Caco-2 (cell line): ENCODE measurements at regions not wholly inside any gene's neighbourhood (a gene's known extent, or its start where the extent isn't known, plus 50 kb on each side); places are given as distances from the start of the nearest gene placed in this dataset.

Experiments
- BruUV-seq: library from RNA; stranded (reverse); fragments of 400-500 nt; replicated peaks from 2 replicates; lab custom pipeline; 2021; lab: Mats Ljungman, UMichigan
- CTCF ChIA-PET: fragments of 300-600 bp; sonication (Branson Sonifier 250); formaldehyde crosslinking; loops from one replicate; lab custom pipeline; 2022; ENCODE audit warnings: antibody characterized with exemption; lab: Charles Lee
- POLR2A ChIA-PET: fragments of 300-600 bp; sonication (Branson Sonifier 250); formaldehyde crosslinking; loops from one replicate; lab custom pipeline; 2022; ENCODE audit warnings: antibody characterized with exemption; lab: Charles Lee
- DNase-seq, 2 experiments: peaks; one replicate each; pipeline versions ENCODE4 v3.0.0 to v3.0.0-alpha.2; 2020 to 2022
- H3K27me3 ChIP-seq: replicated peaks from 2 replicates; pipeline ENCODE4 v1.6.0; 2011; ENCODE audit warnings: low read length; ENCODE audit not compliant: control insufficient read depth, insufficient read depth
- H3K36me3 ChIP-seq: 2 replicates; pipeline ENCODE4 v1.5.1; 2011; ENCODE audit warnings: low read length; ENCODE audit not compliant: control insufficient read depth, insufficient read depth
- H3K4me1 ChIP-seq: fragments of 250-450 bp; sonication (Bioruptor Pico); 2 replicates; pipeline ENCODE4 v1.5.1; 2020; ENCODE audit warnings: mild to moderate bottlenecking
- H3K4me3 ChIP-seq: 2 replicates; pipeline ENCODE4 v1.5.1; 2011; ENCODE audit warnings: low read depth, mild to moderate bottlenecking, control low read depth, low read length
- H3K9me3 ChIP-seq: fragments of 250-450 bp; sonication (Bioruptor Pico); 2 replicates; pipeline ENCODE4 v1.5.1; 2020; ENCODE audit warnings: mild to moderate bottlenecking, moderate library complexity
- H3K27ac Mint-ChIP-seq: one replicate; pipeline ENCODE4 v1.8.0; 2022; ENCODE audit warnings: mixed read lengths; ENCODE audit not compliant: unreplicated experiment
- H3K27me3 Mint-ChIP-seq: one replicate; pipeline ENCODE4 v1.8.0; 2022; ENCODE audit warnings: mixed read lengths; ENCODE audit not compliant: insufficient read depth, unreplicated experiment
- H3K36me3 Mint-ChIP-seq: one replicate; pipeline ENCODE4 v1.8.0; 2022; ENCODE audit warnings: mild to moderate bottlenecking, mixed read lengths; ENCODE audit not compliant: insufficient read depth, unreplicated experiment
- H3K4me1 Mint-ChIP-seq: one replicate; pipeline ENCODE4 v1.8.0; 2022; ENCODE audit warnings: low read depth, mixed read lengths; ENCODE audit not compliant: unreplicated experiment
- H3K4me3 Mint-ChIP-seq: one replicate; pipeline ENCODE4 v1.8.0; 2022; ENCODE audit warnings: mild to moderate bottlenecking, moderate library complexity, mixed read lengths; ENCODE audit not compliant: unreplicated experiment
- H3K9me3 Mint-ChIP-seq: one replicate; pipeline ENCODE4 v1.8.0; 2022; ENCODE audit warnings: mixed read lengths; ENCODE audit not compliant: unreplicated experiment
- intact Hi-C: fragments of 100-400 bp; cut with micrococcal nuclease; formaldehyde crosslinking; loops from one replicate; pipeline ENCODE4 v1.10.0; 2022; ENCODE audit not compliant: unreplicated experiment
- TF ChIP-seq, protein P1 (sequence below), 2 experiments: fragments of 200-600 bp in 1 of 2; IDR thresholded peaks; 1 replicate in 1 of 2; 2 replicates in 1 of 2; pipeline versions ENCODE4 v1.5.1 to v1.8.0; 2011 to 2022; ENCODE audit warnings: antibody characterized with exemption in 1 of 2, control low read depth in 1 of 2, inconsistent platforms in 1 of 2, low read depth in 1 of 2, low read length in 1 of 2, mild to moderate bottlenecking in 1 of 2, moderate library complexity in 1 of 2; ENCODE audit not compliant: insufficient read depth in 1 of 2, severe bottlenecking in 1 of 2, unreplicated experiment in 1 of 2

DNA sequence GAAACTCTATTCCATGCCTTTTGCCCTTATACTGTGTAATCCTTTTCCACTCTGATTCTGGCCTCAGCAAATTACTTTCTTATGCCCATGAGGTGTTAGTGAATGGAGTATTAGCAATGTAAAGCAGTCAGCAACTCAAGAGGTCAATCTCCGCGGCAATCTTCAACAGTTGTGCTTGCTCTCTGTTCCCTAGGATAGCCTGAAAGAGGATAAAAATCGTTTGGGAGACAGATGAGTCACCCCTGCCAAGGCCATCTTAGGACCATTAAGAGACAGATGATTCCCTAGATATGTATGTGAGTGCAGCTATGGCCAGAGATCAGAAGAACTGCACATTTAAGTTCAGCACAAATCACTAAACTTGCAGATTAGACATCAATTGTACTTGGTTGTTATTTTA lies 1145.8 kb downstream of the GALC start:
- no peaks in the 10 kb centered on the region for H3K9me3 ChIP-seq
- no peaks in the 10 kb centered on the region for H3K36me3 ChIP-seq
- no peak overlapping the region for H3K4me3 Mint-ChIP-seq
- no peaks in the 10 kb centered on the region for H3K4me1 Mint-ChIP-seq
- no peaks in the 10 kb centered on the region for H3K27me3 ChIP-seq
- intact Hi-C loops, result no loop called here
- ChIA-PET POLR2A (no interaction called here), CTCF (no interaction called here)
- H3K36me3 Mint-ChIP-seq, result no peaks in the 10 kb centered on the region
- no peak overlapping the region for H3K27ac Mint-ChIP-seq
- TF ChIP-seq, protein P1, sequence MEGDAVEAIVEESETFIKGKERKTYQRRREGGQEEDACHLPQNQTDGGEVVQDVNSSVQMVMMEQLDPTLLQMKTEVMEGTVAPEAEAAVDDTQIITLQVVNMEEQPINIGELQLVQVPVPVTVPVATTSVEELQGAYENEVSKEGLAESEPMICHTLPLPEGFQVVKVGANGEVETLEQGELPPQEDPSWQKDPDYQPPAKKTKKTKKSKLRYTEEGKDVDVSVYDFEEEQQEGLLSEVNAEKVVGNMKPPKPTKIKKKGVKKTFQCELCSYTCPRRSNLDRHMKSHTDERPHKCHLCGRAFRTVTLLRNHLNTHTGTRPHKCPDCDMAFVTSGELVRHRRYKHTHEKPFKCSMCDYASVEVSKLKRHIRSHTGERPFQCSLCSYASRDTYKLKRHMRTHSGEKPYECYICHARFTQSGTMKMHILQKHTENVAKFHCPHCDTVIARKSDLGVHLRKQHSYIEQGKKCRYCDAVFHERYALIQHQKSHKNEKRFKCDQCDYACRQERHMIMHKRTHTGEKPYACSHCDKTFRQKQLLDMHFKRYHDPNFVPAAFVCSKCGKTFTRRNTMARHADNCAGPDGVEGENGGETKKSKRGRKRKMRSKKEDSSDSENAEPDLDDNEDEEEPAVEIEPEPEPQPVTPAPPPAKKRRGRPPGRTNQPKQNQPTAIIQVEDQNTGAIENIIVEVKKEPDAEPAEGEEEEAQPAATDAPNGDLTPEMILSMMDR (IDR thresholded peaks at IDR 0.05; ENCODE audit: insufficient read depth in 1 of 2, low read depth in 1 of 2, low read length in 1 of 2, severe bottlenecking in 1 of 2, unreplicated experiment in 1 of 2), result no peak
- peaks cover 7% of the 10 kb centered on the region for H3K27me3 Mint-ChIP-seq
- no peaks in the 10 kb centered on the region for H3K4me1 ChIP-seq
- no peak for DNase-seq
- BruUV-seq, result no TSS peak
- H3K9me3 Mint-ChIP-seq, result no peaks in the 10 kb centered on the region
- no peak overlapping the region for H3K4me3 ChIP-seq

DNA sequence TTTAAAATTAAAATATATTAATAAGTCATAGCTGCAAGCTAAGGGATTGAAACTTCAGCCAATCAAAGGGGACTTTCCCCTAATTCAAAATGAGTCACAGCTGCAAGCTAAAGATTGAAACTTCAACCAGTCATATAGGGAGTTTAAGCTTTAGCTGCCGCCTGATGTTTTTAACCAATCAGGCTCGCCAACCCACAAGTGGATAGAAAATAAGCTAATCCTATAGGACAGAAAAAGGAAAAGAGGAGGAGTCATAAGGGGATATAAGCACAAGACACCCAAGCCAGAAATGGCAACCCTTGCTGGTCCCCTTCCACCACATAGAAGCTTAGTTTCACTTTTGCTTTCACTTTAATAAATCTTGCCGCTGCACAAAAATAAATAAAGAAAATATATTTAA lies 1154.6 kb downstream of the GALC start:
- POLR2A ChIA-PET, result no interaction called here
- no peak for DNase-seq
- no peak overlapping the region for H3K4me3 ChIP-seq

DNA sequence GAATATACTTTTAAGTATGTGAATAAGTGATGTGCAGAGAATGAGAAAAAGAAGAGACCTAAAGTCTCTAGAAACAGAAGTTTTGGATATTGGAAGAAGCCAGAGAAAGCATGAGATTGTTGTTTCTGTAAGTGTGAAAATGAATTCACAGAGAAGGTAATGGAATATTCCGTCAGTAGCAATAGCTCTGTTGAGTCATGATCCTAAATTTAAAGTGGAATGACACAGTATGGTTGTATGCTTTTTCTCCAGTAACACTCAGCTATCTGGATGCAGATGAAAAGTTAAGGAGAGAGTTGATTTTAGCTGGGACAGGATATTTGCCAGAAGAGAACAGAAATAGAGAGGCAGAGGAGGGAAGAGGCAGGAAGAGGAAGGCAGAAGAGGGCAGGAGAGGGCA lies 1166.3 kb downstream of the GALC start:
- TF ChIP-seq, protein P1 (IDR thresholded peaks at IDR 0.05; ENCODE audit: insufficient read depth in 1 of 2, low read depth in 1 of 2, low read length in 1 of 2, severe bottlenecking in 1 of 2, unreplicated experiment in 1 of 2), result no peak
- Histone ChIP-seq H3K9me3 (no peaks in the 10 kb centered on the region), H3K27me3 (no peaks in the 10 kb centered on the region), H3K4me3 (no peak overlapping the region), H3K36me3 (no peaks in the 10 kb centered on the region), H3K4me1 (no peaks in the 10 kb centered on the region)
- no peak for DNase-seq
- CTCF ChIA-PET, result no interaction called here
- no peak overlapping the region for H3K27ac Mint-ChIP-seq
- POLR2A ChIA-PET, result no interaction called here
- no peaks in the 10 kb centered on the region for H3K9me3 Mint-ChIP-seq
- peaks cover 15% of the 10 kb centered on the region for H3K27me3 Mint-ChIP-seq
- intact Hi-C loops, result no loop called here
- H3K36me3 Mint-ChIP-seq, result no peaks in the 10 kb centered on the region
- BruUV-seq, result no TSS peak
- no peaks in the 10 kb centered on the region for H3K4me1 Mint-ChIP-seq
- no peak overlapping the region for H3K4me3 Mint-ChIP-seq

More for the DNA sequence above, 1154.6 kb downstream of the GALC start:
- Mint-ChIP-seq H3K36me3 (no peaks in the 10 kb centered on the region), H3K4me3 (no peak overlapping the region), H3K27ac (no peak overlapping the region), H3K27me3 (peaks cover 3% of the 10 kb centered on the region), H3K9me3 (no peaks in the 10 kb centered on the region), H3K4me1 (no peaks in the 10 kb centered on the region)
- CTCF ChIA-PET, result no interaction called here
- TF ChIP-seq, protein P1 (IDR thresholded peaks at IDR 0.05; ENCODE audit: insufficient read depth in 1 of 2, low read depth in 1 of 2, low read length in 1 of 2, severe bottlenecking in 1 of 2, unreplicated experiment in 1 of 2), result no peak
- H3K9me3 ChIP-seq, result no peaks in the 10 kb centered on the region
- BruUV-seq, result no TSS peak
- no peaks in the 10 kb centered on the region for H3K4me1 ChIP-seq
- no peaks in the 10 kb centered on the region for H3K27me3 ChIP-seq
- no peaks in the 10 kb centered on the region for H3K36me3 ChIP-seq
- intact Hi-C loops, result no loop called here
